H9 (cell line): ENCODE measurements at regions not wholly inside any gene's neighbourhood (a gene's known extent, or its start where the extent isn't known, plus 50 kb on each side); places are given as distances from the start of the nearest gene placed in this dataset.

Experiments
- DNase-seq: peaks from one replicate; pipeline ENCODE4 v3.0.0-alpha.2; 2017
- H2AFZ ChIP-seq: one replicate; pipeline ENCODE4 v1.6.1; 2013; ENCODE audit warnings: mild to moderate bottlenecking, low read length, control low read depth, moderate library complexity
- H2AK5ac ChIP-seq: 2 replicates; pipeline ENCODE4 v1.6.1; 2013; ENCODE audit warnings: low read length, control low read depth, mixed read lengths; ENCODE audit not compliant: insufficient read length
- H2BK120ac ChIP-seq: one replicate; pipeline ENCODE4 v1.6.1; 2013; ENCODE audit warnings: low read depth, mild to moderate bottlenecking, low read length, control low read depth, inconsistent platforms; ENCODE audit not compliant: poor library complexity, severe bottlenecking
- H2BK12ac ChIP-seq: 2 replicates; pipeline ENCODE4 v1.6.1; 2013; ENCODE audit warnings: low read length, control low read depth, mixed read lengths, low read depth; ENCODE audit not compliant: insufficient read length
- H2BK15ac ChIP-seq: 2 replicates; pipeline ENCODE4 v1.6.1; 2013; ENCODE audit warnings: low read depth, low read length, control low read depth
- H2BK20ac ChIP-seq: one replicate; pipeline ENCODE4 v1.6.1; 2013; ENCODE audit warnings: low read depth, mild to moderate bottlenecking, low read length, control low read depth, inconsistent platforms; ENCODE audit not compliant: poor library complexity, severe bottlenecking
- H2BK5ac ChIP-seq: 2 replicates; pipeline ENCODE4 v1.6.1; 2013; ENCODE audit warnings: low read length, control low read depth, mixed read lengths; ENCODE audit not compliant: insufficient read length
- H3K14ac ChIP-seq: 2 replicates; pipeline ENCODE4 v1.6.1; 2013; ENCODE audit warnings: low read length, control low read depth; ENCODE audit not compliant: insufficient read depth
- H3K18ac ChIP-seq: 2 replicates; pipeline ENCODE4 v1.6.1; 2013; ENCODE audit warnings: low read depth, mild to moderate bottlenecking, mixed read lengths, low read length, control low read depth; ENCODE audit not compliant: insufficient read length
- H3K23ac ChIP-seq: 2 replicates; pipeline ENCODE4 v1.6.1; 2013; ENCODE audit warnings: low read length, control low read depth, mixed read lengths, low read depth; ENCODE audit not compliant: insufficient read length
- H3K23me2 ChIP-seq: 2 replicates; pipeline ENCODE4 v1.6.1; 2013; ENCODE audit warnings: low read depth, mild to moderate bottlenecking, mixed read lengths, low read length, control low read depth; ENCODE audit not compliant: insufficient read length, poor library complexity, severe bottlenecking
- H3K27ac ChIP-seq: 2 replicates; pipeline ENCODE4 v1.5.1; 2013; ENCODE audit warnings: low read length, control low read depth, mixed read lengths, low read depth; ENCODE audit not compliant: insufficient read length
- H3K27me3 ChIP-seq: 2 replicates; pipeline ENCODE4 v1.6.1; 2013; ENCODE audit warnings: low read length, control low read depth, inconsistent platforms; ENCODE audit not compliant: insufficient read depth
- H3K4ac ChIP-seq: 2 replicates; pipeline ENCODE4 v1.6.1; 2013; ENCODE audit warnings: low read depth, mild to moderate bottlenecking, control low read depth, inconsistent platforms, low read length, moderate library complexity
- H3K4me1 ChIP-seq: 2 replicates; pipeline ENCODE4 v1.6.1; 2013; ENCODE audit warnings: low read length, control low read depth, inconsistent platforms; ENCODE audit not compliant: insufficient read depth
- H3K4me2 ChIP-seq: 2 replicates; pipeline ENCODE4 v1.6.1; 2013; ENCODE audit warnings: low read length, control low read depth, mixed read lengths; ENCODE audit not compliant: insufficient read length, insufficient read depth
- H3K56ac ChIP-seq: 2 replicates; pipeline ENCODE4 v1.6.1; 2013; ENCODE audit warnings: low read depth, mild to moderate bottlenecking, mixed read lengths, low read length, control low read depth; ENCODE audit not compliant: insufficient read length
- H3K79me1 ChIP-seq: 2 replicates; pipeline ENCODE4 v1.6.1; 2013; ENCODE audit warnings: low read depth, mild to moderate bottlenecking, moderate library complexity, low read length, control low read depth, inconsistent platforms; ENCODE audit not compliant: insufficient read depth, poor library complexity, severe bottlenecking
- H3K79me2 ChIP-seq: 2 replicates; pipeline ENCODE4 v1.6.1; 2013; ENCODE audit warnings: low read length, control low read depth, inconsistent platforms; ENCODE audit not compliant: insufficient read depth
- H3K9ac ChIP-seq: 2 replicates; pipeline ENCODE4 v1.6.1; 2013; ENCODE audit warnings: low read length, control low read depth, mixed read lengths; ENCODE audit not compliant: insufficient read length; ENCODE audit errors: extremely low read depth
- H3K9me3 ChIP-seq: one replicate; pipeline ENCODE4 v1.6.1; 2013; ENCODE audit warnings: low read depth, low read length, inconsistent platforms; ENCODE audit not compliant: control insufficient read depth
- H3T11ph ChIP-seq: one replicate; pipeline ENCODE4 v1.6.1; 2013; ENCODE audit warnings: mild to moderate bottlenecking, low read length, control low read depth, inconsistent platforms
- H4K20me1 ChIP-seq: one replicate; pipeline ENCODE4 v1.6.1; 2013; ENCODE audit not compliant: control insufficient read depth, insufficient read length, insufficient read depth
- H4K5ac ChIP-seq: 2 replicates; pipeline ENCODE4 v1.6.1; 2013; ENCODE audit warnings: low read depth, mild to moderate bottlenecking, mixed read lengths, low read length, control low read depth; ENCODE audit not compliant: insufficient read length
- H4K8ac ChIP-seq: replicated peaks from 2 replicates; pipeline ENCODE4 v1.6.1; 2013; ENCODE audit warnings: low read length, control low read depth, mixed read lengths, low read depth; ENCODE audit not compliant: insufficient read length
- H4K91ac ChIP-seq: 2 replicates; pipeline ENCODE4 v1.6.1; 2013; ENCODE audit warnings: low read depth, mild to moderate bottlenecking, moderate library complexity, mixed read lengths, low read length, control low read depth; ENCODE audit not compliant: insufficient read length
- H3K27ac Mint-ChIP-seq, 3 experiments: 2 replicates in 2 of 3; 3 replicates in 1 of 3; pipeline ENCODE4 v1.8.0; 2020 to 2021; ENCODE audit warnings: mixed read lengths in 3 of 3, mild to moderate bottlenecking in 1 of 3, moderate library complexity in 1 of 3
- H3K27me3 Mint-ChIP-seq: 2 replicates; pipeline ENCODE4 v1.8.0; 2021; ENCODE audit warnings: low read depth, mild to moderate bottlenecking, moderate library complexity, mixed read lengths
- H3K36me3 Mint-ChIP-seq, 3 experiments: 2 replicates in 2 of 3; 3 replicates in 1 of 3; pipeline ENCODE4 v1.8.0; 2020 to 2021; ENCODE audit warnings: low read depth in 3 of 3, mixed read lengths in 3 of 3; ENCODE audit not compliant: insufficient read depth in 1 of 3
- H3K4me1 Mint-ChIP-seq, 2 experiments: 2 replicates each; pipeline ENCODE4 v1.8.0; 2020; ENCODE audit warnings: mixed read lengths in 2 of 2
- H3K4me3 Mint-ChIP-seq, 2 experiments: 2 replicates in 1 of 2; 3 replicates in 1 of 2; pipeline ENCODE4 v1.8.0; 2020 to 2021; ENCODE audit warnings: mild to moderate bottlenecking in 2 of 2, mixed read lengths in 2 of 2, moderate library complexity in 1 of 2
- H3K9me3 Mint-ChIP-seq, 2 experiments: 2 replicates in 1 of 2; 3 replicates in 1 of 2; pipeline ENCODE4 v1.8.0; 2020; ENCODE audit warnings: mild to moderate bottlenecking in 2 of 2, mixed read lengths in 2 of 2, moderate library complexity in 1 of 2
- WGBS: extraction: QIAGEN DNeasy Blood & Tissue Kit; methylation state at CpG from one replicate; pipeline ENCODE4 v1.1.7; 2013; ENCODE audit warnings: missing lambda C conversion rate, low lambda C conversion rate, mixed read lengths; ENCODE audit not compliant: insufficient read length; ENCODE audit errors: extremely low coverage; 5-methylcytosine and 5-hydroxymethylcytosine counted together
- TF ChIP-seq, protein P1 (sequence below): fragments of 200-600 bp; sonication (generic); conservative IDR thresholded peaks from 3 replicates; pipeline ENCODE4 v1.8.0; 2021; ENCODE audit warnings: antibody characterized with exemption, mild to moderate bottlenecking

DNA sequence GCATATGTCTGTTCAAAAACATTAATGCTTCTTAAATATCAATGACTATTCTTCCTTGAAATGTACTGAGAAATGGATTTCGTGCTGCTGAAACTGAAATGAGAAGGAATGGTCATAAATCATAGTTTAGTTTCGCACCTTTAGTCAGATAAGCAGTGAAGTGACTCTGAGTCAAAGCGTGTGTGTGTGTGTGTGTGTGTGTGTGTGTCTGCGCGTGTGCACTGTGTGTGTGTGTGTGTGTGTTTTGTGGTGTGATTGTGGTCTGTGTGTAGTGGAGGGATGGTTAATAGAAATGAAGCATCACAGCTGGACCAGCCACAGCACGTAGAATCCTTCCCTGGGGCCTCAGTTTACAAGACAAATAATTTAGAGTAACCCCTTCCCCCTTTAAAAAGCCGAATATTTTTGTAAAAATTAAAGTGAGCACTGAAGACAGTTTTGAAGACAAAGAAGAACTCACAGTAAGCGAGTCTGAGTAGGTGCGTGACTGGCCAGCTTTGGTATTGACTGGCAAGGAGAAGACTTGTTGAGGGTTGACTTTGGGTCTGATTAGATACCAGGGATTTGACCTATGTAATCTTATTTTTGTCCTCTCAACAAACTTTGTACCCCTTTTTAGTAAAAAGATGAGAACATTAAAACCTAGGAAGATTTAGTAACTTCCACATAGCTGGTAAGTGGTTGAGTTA is 202.0 kb upstream of the IL12A start:
- no peak overlapping the region for H3T11ph ChIP-seq
- H3K9me3 ChIP-seq = no peaks in the 10 kb centered on the region
- H3K27me3 ChIP-seq = no peaks in the 10 kb centered on the region
- H2BK20ac ChIP-seq = no peak overlapping the region
- peak overlapping the region; percentile 13 for H2AK5ac ChIP-seq
- no CpG with 5 or more reads among the region's 9 CpGs for WGBS
- H3K79me2 ChIP-seq = no peaks in the 10 kb centered on the region
- H3K56ac ChIP-seq = no peak overlapping the region
- no peak for DNase-seq
- no peaks in the 10 kb centered on the region; the same call in 1 of the 2 replicates for H3K4me1 ChIP-seq
- TF ChIP-seq, protein P1, sequence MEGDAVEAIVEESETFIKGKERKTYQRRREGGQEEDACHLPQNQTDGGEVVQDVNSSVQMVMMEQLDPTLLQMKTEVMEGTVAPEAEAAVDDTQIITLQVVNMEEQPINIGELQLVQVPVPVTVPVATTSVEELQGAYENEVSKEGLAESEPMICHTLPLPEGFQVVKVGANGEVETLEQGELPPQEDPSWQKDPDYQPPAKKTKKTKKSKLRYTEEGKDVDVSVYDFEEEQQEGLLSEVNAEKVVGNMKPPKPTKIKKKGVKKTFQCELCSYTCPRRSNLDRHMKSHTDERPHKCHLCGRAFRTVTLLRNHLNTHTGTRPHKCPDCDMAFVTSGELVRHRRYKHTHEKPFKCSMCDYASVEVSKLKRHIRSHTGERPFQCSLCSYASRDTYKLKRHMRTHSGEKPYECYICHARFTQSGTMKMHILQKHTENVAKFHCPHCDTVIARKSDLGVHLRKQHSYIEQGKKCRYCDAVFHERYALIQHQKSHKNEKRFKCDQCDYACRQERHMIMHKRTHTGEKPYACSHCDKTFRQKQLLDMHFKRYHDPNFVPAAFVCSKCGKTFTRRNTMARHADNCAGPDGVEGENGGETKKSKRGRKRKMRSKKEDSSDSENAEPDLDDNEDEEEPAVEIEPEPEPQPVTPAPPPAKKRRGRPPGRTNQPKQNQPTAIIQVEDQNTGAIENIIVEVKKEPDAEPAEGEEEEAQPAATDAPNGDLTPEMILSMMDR = no peak
- H4K8ac ChIP-seq = no peak overlapping the region
- no peaks in the 10 kb centered on the region for H3K23me2 ChIP-seq
- no peak overlapping the region for H3K4ac ChIP-seq
- H4K20me1 ChIP-seq = no peaks in the 10 kb centered on the region
- no peak overlapping the region for H4K91ac ChIP-seq
- Mint-ChIP-seq H3K4me3 (no peak overlapping the region), H3K27ac (no peak overlapping the region), H3K9me3 (no peaks in the 10 kb centered on the region), H3K27me3 (no peaks in the 10 kb centered on the region; the same call in 1 of the 2 replicates), H3K4me1 (peaks cover 37 to 40% of the 10 kb centered on the region in 2 experiments), H3K36me3 (no peaks in the 10 kb centered on the region)
- no peak overlapping the region for H4K5ac ChIP-seq
- no peak overlapping the region for H3K14ac ChIP-seq
- no peak overlapping the region for H3K18ac ChIP-seq
- no peak overlapping the region for H3K9ac ChIP-seq
- no peak overlapping the region for H3K4me2 ChIP-seq
- H3K23ac ChIP-seq = no peak overlapping the region
- H3K79me1 ChIP-seq = no peaks in the 10 kb centered on the region
- H2BK12ac ChIP-seq = no peak overlapping the region
- no peak overlapping the region for H2BK15ac ChIP-seq
- peak overlapping the region; percentile 8 for H2BK5ac ChIP-seq
- no peak overlapping the region for H3K27ac ChIP-seq
- H2AFZ ChIP-seq = no peak overlapping the region
- H2BK120ac ChIP-seq = no peak overlapping the region
